KG1 (cell line): ENCODE measurements at regions not wholly inside any gene's neighbourhood (a gene's known extent, or its start where the extent isn't known, plus 50 kb on each side); places are given as distances from the start of the nearest gene placed in this dataset.
"Not testable (repeated sequence)": the region's sequence is repeated elsewhere in the genome, so short reads cannot be mapped to it uniquely, and the experiment has no call there.

ENCODE experiments used
- DNase-seq: peaks from one replicate; lab custom pipeline; 2025; lab: John Stamatoyannopoulos, UW

- DNase-seq: no peak
Observed at GRCh38 chr1:14347776-14348175, 250.7 kb upstream of the KAZN start.

DNA sequence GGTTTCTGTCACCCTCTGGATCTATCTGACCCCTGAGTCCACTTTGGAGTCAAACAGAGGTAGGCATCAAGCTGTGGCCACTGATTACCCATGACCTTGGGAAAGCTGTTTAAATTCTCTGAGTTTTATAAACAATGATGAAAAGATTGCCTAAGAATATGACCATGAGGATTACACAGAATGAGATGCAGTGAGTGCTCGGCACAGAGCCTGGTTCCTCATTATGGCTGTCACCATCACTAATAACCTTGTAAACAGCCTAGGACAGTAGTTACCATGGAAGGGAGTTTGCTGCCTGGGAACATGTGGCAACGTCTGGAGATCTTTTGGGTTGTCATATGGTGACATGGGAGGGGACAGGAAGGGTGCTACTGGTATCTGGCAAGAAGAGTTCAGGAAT is 248.3 kb upstream of the KAZN start:
- DNase-seq: no peak

GRCh38 chr1:14352897-14353296 is 245.6 kb upstream of the KAZN start:
- DNase-seq: no peak

DNA sequence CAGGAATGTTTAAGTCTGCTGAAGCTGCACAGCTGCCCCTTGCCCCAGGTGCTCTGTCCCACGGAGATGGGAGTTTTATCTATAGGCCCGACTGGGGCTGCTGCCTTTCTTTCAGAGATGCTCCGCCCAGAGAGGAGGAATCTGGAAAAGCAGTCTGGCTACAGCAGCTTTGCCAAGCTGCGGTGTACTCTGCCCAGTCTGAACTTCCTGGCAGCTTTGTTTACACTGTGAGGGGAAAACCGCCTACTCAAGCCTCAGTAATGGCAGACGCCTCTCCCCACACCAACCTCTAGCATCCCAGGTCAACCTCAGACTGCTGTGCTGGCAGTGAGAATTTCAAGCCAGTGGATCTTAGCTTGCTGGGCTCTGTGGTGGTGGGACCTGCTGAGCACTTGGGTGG is 237.5 kb upstream of the KAZN start:
- DNase-seq: not testable (repeated sequence)

DNA sequence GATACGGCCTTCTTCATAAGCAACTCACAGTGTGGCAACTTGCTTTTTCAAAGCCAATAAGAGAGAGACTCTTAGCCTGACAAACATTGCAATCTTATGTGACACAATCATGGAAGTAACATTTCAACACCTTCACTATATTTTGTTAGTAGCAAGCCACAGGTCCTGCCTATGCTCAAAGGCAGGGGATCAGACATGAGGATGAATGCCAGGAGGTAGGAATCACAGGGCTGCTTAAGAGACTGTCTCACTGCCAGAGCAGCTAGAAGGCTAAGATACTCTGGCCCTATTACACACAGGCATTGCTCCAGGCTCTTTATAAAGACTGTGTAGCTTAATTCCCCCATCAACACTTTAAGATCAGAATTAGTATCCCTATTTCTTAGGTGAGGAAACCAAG is 236.2 kb upstream of the KAZN start:
- no peak for DNase-seq

- DNase-seq: no peak
Observed at GRCh38 chr1:14363036-14363590, 235.4 kb upstream of the KAZN start.

- DNase-seq: no peak
Observed at GRCh38 chr1:14363707-14364413, 234.6 kb upstream of the KAZN start.

GRCh38 chr1:14365301-14365988 is 233.0 kb upstream of the KAZN start:
- no peak for DNase-seq

DNA sequence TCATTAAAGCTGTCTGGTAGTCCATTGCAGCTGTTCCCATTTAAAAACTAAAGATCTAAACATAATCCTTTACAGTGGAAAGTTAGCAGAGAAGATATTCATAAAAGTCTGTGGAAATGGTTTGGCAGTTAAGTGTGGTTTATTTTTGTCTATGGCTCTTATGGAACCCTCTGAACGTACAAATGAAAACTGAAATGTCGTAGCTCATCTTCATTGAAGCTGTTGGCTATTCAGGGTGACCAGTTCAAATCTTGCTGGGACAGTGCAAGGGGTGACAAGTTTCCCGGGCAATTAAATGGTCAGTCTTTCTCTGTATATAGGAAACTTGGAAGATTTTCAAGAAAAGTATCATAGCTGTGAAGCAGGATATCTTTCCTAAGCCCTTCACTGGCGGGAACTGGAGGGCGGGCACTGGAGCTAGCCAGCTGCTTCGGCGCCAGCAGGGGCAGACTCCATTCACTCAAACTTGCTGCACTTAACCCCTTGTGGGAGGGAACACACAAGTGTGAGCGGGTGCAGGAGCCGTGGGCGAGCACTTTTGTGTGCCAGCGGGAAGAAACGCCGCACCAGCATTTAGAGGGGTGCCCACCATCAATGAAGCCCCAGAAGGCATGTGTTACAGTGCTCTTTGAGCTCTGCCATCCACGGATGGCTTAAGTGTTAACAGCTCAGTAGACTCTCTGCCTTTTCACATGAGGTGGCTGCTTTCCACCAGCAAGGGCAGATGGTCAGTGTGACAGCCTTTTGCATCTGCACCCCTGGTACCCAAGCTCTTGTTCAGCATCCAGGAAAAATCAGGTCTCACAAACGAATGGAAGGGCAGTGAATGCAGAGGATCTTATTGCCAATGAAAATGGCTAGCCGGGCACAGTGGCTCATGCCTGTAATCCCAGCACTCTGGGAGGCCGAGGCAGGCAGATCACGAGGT is 232.1 kb upstream of the KAZN start:
- DNase-seq: no peak

GRCh38 chr1:14367451-14367850 is 231.0 kb upstream of the KAZN start:
- DNase-seq: no peak

- no peak for DNase-seq
Observed at GRCh38 chr1:14369526-14370213, 228.8 kb upstream of the KAZN start.

GRCh38 chr1:14371771-14372497 is 226.6 kb upstream of the KAZN start:
- no peak for DNase-seq

GRCh38 chr1:14372526-14372925 is 226.0 kb upstream of the KAZN start:
- no peak for DNase-seq

DNA sequence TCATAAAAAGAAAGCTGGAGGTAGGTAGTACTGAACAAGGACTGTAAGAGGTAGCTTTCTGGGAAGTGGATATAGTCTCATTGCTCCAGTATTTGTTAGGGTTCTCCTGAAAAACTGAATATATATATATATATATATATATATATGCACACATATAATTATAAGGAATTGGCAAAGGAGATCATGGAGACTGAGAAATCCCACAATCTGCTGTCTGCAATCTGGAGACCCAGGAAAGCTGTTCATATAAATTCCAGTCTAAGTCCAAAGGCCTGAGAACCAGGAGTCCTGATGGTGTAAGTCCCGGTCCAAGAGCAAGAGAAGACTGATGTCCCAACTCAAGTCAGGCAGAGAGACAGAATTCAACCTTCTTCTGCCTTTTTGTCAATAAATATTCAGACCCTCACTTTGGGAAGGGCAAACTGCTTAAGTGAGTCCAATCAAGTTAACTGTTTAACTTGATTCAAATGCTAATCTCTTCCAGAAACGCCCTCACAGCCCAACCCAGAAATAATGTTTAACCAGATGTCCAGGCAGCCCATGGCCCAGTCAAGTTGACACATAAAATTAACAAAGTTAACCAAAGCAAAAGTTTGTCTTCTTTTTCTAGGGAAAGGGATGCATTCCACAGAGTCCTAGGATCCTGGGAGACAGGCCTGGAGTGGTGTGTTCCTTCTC is 225.3 kb upstream of the KAZN start:
- no peak for DNase-seq

DNA sequence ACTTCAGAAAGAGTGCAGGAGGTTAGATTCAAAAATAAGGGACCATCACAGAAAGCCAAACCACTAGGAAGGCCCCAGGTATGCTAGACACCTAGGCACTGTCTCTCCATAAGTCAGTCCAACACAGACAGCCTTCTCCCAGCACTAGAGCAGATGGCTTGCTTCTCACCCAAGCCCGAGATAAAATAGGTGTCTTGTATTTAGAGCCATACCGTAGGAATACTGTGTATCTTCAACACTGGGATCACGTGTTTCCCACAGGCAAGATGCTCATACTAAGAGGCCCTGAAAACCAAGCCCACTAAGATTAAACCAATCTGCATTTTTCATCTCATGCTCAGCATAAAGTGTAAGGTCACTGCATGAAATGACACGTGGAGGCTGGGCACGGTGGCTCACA is 223.3 kb upstream of the KAZN start:
- DNase-seq: no peak

DNA sequence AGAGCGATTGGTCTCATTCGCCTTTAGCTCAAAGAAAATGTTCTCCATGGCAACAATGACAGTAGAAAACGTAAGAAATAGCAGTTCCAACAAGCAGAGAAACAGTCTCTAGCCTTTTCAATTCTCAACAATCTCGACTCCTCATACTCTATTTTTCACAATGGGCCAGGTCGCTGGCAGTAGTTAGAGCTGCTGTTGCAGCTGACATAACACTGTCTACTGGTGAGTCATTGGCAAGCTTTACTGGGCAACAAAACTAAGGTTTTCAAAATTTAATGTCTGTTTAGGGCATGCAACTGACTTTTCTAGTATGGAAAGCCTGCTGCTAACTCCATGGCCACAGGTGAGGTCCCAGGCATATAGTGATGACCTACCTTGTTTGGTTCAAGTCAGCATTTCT is 221.1 kb upstream of the KAZN start:
- no peak for DNase-seq

- DNase-seq: no peak
Observed at GRCh38 chr1:14380408-14380807, 218.1 kb upstream of the KAZN start.

DNA sequence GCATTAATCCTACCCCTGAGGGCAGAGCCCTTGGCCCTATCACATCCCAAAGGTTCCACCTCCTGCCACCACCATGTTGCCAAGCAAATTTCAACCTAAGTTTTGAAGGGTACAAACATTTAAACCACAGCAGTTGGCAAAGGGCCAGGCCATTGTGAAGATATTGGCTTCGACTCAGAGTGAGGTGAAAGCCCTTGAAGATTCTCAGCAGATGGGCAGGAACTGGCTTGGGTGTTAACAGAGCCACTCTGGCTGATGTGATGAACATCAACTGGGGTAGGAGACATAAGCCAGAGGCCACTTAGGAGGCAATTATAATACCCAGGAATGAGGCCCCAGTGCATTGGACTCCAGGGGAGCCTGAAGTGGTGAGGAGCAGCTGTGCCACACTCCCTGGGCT is 207.7 kb upstream of the KAZN start:
- DNase-seq: no peak

DNA sequence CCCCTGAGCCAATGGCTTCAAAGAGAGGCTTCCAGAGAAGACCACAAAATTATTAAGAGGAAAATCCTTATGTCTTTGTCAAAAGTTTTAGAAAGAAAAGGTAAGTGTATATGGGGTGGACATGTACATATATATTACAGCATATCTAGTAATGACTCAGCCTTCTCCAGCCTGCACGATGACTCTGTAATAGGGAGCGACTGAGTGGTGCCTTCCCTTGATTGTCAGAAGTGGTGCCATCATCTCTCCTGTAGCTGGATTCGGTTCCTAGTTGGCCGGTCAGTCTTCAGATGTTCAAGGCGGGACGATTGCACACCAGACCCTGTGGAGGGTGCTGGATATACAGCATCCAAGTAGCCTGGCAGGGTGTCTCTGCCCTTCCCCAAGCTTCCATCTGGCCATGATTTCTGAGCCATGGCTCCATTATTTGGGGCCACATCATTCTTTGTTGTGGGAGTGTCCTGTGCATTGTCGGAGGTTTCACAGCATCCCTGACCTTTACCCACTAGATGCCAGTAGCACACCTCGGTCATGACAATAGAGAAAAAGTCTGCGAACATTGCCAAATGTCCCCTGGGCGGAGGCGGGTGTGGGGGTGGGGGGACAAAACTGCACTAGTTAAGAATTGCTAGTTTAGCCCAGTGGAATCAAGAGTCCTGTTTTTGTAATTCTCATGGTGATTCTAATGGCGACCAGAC is 206.2 kb upstream of the KAZN start:
- no peak for DNase-seq

GRCh38 chr1:14392859-14393365 is 205.6 kb upstream of the KAZN start:
- DNase-seq: no peak
